ENCODE measurements at regions not wholly inside any gene's neighbourhood (a gene's known extent, or its start where the extent isn't known, plus 50 kb on each side); places are given as distances from the start of the nearest gene placed in this dataset.

DNA sequence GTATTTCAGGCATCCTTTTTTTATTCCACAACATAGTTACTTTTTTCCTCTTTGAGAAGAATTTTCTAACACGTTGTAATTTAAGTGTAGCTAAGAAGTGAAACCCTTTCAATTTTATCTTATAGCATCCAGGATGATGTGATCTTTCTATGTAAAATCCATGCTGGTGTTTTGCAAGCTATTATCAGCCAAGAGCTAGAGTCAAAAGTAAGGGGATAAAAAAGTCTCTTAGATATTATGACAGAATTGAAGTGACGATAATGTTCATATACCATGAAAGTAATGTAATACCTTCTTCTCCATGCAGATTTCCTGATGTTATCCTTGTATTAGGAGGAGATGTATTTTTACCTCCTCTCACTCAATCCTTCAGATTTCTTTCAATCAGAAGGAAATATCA is 64.2 kb upstream of the MBL2 start:
- Histone ChIP-seq H3K27me3 (ENCODE audit: insufficient read depth, low read length) (no peaks in the 10 kb centered on the region), H3K9ac (ENCODE audit: extremely low read depth, insufficient read length, low read length) (no peak overlapping the region), H3K4me1 (ENCODE audit: insufficient read depth, low read length) (no peaks in the 10 kb centered on the region), H4K20me1 (ENCODE audit: control insufficient read depth, insufficient read depth, insufficient read length) (no peaks in the 10 kb centered on the region), H2BK15ac (ENCODE audit: low read depth, low read length) (no peak overlapping the region), H2BK5ac (ENCODE audit: insufficient read length, low read length) (no peak overlapping the region), H3K9me3 (ENCODE audit: control insufficient read depth, low read depth, low read length) (no peaks in the 10 kb centered on the region), H2BK120ac (ENCODE audit: low read depth, low read length, poor library complexity, severe bottlenecking) (no peak overlapping the region), H4K5ac (ENCODE audit: insufficient read length, low read depth, low read length) (no peak overlapping the region), H3K4me2 (ENCODE audit: insufficient read depth, insufficient read length, low read length) (no peak overlapping the region), H2BK12ac (ENCODE audit: insufficient read length, low read depth, low read length) (no peak overlapping the region), H3K14ac (ENCODE audit: insufficient read depth, low read length) (no peak overlapping the region), H3K23me2 (ENCODE audit: insufficient read length, low read depth, low read length, poor library complexity, severe bottlenecking) (no peaks in the 10 kb centered on the region), H3K18ac (ENCODE audit: insufficient read length, low read depth, low read length) (no peak overlapping the region), H2AFZ (ENCODE audit: low read length) (no peak overlapping the region), H2AK5ac (ENCODE audit: insufficient read length, low read length) (no peak overlapping the region), H3K23ac (ENCODE audit: insufficient read length, low read depth, low read length) (no peak overlapping the region), H3K56ac (ENCODE audit: insufficient read length, low read depth, low read length) (no peak overlapping the region), H2BK20ac (ENCODE audit: low read depth, low read length, poor library complexity, severe bottlenecking) (no peak overlapping the region), H3T11ph (ENCODE audit: low read length) (no peak overlapping the region), H3K79me1 (ENCODE audit: insufficient read depth, low read depth, low read length, poor library complexity, severe bottlenecking) (no peaks in the 10 kb centered on the region), H3K27ac (ENCODE audit: insufficient read length, low read depth, low read length) (no peak overlapping the region), H3K79me2 (ENCODE audit: insufficient read depth, low read length) (no peaks in the 10 kb centered on the region), H4K91ac (ENCODE audit: insufficient read length, low read depth, low read length) (no peak overlapping the region), H3K4ac (ENCODE audit: low read depth, low read length) (no peak overlapping the region), H4K8ac (replicated peaks; ENCODE audit: insufficient read length, low read depth, low read length) (no peak overlapping the region)
- TF ChIP-seq, protein P1, sequence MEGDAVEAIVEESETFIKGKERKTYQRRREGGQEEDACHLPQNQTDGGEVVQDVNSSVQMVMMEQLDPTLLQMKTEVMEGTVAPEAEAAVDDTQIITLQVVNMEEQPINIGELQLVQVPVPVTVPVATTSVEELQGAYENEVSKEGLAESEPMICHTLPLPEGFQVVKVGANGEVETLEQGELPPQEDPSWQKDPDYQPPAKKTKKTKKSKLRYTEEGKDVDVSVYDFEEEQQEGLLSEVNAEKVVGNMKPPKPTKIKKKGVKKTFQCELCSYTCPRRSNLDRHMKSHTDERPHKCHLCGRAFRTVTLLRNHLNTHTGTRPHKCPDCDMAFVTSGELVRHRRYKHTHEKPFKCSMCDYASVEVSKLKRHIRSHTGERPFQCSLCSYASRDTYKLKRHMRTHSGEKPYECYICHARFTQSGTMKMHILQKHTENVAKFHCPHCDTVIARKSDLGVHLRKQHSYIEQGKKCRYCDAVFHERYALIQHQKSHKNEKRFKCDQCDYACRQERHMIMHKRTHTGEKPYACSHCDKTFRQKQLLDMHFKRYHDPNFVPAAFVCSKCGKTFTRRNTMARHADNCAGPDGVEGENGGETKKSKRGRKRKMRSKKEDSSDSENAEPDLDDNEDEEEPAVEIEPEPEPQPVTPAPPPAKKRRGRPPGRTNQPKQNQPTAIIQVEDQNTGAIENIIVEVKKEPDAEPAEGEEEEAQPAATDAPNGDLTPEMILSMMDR (conservative IDR thresholded peaks at IDR 0.05) = no peak
- Mint-ChIP-seq H3K27ac (no peak overlapping the region), H3K9me3 (peaks cover 28 to 30% of the 10 kb centered on the region in 2 experiments), H3K4me3 (no peak overlapping the region), H3K36me3 (ENCODE audit: insufficient read depth in 1 of 3, low read depth in 3 of 3) (peaks cover 6 to 23% (median 19%) of the 10 kb centered on the region in 3 experiments), H3K27me3 (ENCODE audit: low read depth) (no peaks in the 10 kb centered on the region), H3K4me1 (no peaks in the 10 kb centered on the region)
- no peak for DNase-seq
- WGBS (ENCODE audit: extremely low coverage, insufficient read length, low lambda C conversion rate) = no CpG with 5 or more reads among the region's 2 CpGs
